H4 (cell line): ENCODE measurements at regions not wholly inside any gene's neighbourhood (a gene's known extent, or its start where the extent isn't known, plus 50 kb on each side); places are given as distances from the start of the nearest gene placed in this dataset.
"Not testable (repeated sequence)": the region's sequence is repeated elsewhere in the genome, so short reads cannot be mapped to it uniquely, and the experiment has no call there.

Experiments
- DNase-seq: peaks from one replicate; pipeline ENCODE4 v3.0.0-alpha.2; 2015; ENCODE audit warnings: low spot score

GRCh38 chr11:103730131-103730940 lies 306.1 kb upstream of the DDI1 start:
- no peak for DNase-seq

- DNase-seq, result no peak
These were observed 304.8 kb upstream of the DDI1 start for GRCh38 chr11:103731670-103732069.

DNA sequence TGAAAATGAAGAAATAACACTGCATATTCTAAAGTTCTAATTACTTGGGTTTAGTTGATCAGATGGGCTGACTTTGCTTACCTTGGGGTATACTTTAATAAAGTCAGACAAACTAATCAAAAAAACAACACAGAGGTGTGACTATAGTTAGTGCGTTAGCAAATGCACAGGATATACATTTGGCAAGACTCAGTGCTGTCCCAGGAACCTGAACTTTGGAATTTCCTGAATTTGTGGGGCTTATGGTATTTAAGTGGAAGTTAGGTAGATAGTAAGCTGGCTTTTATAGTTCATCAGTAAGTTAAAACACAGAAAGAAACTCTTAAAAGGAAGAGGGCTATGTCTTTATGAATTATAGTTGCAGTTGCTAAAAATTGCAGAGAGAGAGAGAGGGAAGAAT lies 302.6 kb upstream of the DDI1 start:
- DNase-seq, result no peak

GRCh38 chr11:103735497-103736032 lies 300.9 kb upstream of the DDI1 start:
- no peak for DNase-seq

- DNase-seq, result no peak
These were observed 300.0 kb upstream of the DDI1 start for GRCh38 chr11:103736315-103737036.

DNA sequence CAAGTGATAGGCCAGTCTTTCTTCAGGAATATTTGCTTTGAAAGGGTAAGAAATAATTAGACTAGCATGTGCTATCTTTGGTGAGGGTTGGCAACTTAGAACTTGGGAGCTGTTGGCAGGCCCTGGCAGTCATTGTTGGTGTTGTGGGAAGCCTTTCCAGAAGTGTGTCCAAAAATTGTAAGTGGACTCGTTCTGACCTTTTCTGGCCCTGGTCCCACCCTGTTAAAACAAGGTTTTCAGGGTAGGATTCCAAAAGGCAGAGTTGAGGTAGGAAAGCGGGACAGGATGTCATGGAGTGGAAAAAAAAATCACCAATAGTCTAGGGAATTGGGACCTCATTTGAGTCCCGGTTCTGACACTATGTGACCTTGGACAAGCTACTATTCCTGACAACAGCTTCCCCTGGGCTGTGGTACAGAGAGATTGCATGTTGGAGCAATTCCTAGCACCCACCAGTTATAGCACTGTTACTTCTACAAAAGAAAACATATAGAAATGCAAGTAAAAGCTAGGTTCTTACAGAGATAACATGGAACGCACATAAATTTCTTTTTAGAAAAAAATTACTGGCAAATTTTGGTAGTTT lies 299.3 kb upstream of the DDI1 start:
- DNase-seq, result no peak

GRCh38 chr11:103737747-103738146 lies 298.7 kb upstream of the DDI1 start:
- no peak for DNase-seq

- not testable (repeated sequence) for DNase-seq
These were observed 297.2 kb upstream of the DDI1 start for GRCh38 chr11:103739074-103739796.

DNA sequence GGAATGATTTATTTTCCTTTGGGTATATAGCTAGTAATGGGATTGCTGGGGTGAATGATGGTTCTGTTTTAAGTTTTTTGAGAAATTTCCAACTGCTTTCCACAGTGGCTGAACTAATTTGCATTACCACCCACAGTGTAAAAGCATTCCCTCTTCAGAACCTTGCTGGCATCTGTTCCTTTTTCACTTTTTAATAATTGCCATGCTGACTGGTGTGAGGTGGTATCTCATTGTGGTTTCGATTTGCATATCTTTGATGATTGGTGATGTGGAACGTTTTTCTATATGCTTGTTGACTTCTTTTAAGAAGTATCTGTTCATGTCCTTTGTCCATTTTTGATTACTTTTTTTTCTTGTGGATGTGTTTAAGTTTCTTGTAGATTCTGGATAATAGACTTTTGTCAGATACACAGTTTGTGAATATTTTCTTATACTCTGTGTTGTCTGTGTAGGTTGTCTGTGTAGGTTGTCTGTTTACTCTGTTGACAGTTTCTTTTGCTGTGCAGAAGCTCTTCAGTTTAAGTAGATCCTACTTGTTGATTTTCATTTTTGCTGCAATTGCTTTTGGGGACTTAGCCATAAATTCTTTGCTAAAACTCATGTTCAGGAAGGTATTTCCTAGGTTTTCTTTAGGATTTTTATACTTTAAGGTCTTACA lies 291.8 kb upstream of the DDI1 start:
- DNase-seq, result no peak

- no peak for DNase-seq
These were observed 287.3 kb upstream of the DDI1 start for GRCh38 chr11:103749158-103749557.

GRCh38 chr11:103768816-103769215 lies 267.6 kb upstream of the DDI1 start:
- no peak for DNase-seq

DNA sequence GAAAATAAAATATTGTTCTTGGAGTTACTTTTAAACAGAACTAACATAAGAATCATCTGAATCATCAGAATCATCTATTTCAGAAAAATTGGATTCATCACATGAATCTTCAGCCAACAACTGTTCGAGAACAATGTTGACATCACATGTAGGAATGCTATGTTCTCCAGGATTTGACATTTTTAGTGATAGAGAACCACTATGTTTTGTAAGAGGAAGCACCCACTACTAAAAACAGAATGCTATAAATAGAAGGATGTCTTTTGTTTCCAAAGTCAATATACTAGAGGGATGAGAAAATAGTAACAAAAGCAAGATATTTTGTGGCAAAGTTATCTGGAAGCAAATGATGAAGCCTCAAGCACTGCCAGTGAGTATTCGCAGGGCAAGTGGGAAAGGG lies 263.4 kb upstream of the DDI1 start:
- no peak for DNase-seq

- no peak for DNase-seq
These were observed 262.9 kb upstream of the DDI1 start for GRCh38 chr11:103773537-103773936.

- DNase-seq, result no peak
These were observed 257.4 kb upstream of the DDI1 start for GRCh38 chr11:103779054-103779453.

DNA sequence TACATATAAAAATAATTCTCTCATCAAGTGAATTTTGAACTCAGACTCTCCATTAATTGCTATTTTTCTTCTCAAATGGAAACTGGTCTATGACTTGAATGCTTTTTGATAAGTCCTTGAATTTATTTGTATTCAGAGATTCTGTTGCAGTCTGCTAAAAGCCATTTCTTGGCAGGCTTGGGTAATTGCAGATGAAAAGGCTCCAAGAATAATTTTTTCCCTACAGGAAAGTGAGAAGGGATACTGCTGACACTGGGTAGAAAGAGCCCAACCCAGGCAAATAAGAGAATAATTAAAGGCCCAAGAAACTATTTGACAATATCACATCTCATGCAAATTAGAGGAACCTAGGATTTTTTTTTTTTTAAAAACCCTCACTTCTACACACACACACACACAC lies 246.5 kb upstream of the DDI1 start:
- DNase-seq, result no peak

GRCh38 chr11:103792981-103793468 lies 243.4 kb upstream of the DDI1 start:
- no peak for DNase-seq

DNA sequence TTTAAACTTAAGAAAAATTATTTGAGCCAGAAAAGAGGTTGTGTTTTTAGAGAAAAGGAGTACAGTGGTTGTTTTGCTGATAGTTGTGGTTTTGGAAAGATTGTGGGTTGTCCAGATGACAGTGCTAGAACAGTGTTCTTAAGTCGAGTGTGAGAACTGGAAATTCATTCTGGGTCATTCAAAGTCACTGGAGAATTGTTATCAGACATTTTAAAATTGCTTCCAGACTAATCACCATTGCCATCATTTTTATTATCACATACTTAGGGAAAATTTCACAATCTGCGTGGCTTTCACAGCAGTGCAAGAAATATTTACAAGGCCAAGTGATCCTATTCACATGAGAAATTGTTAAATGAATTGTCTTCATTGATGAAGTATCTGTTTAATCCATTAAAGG lies 242.2 kb upstream of the DDI1 start:
- DNase-seq, result no peak

- no peak for DNase-seq
These were observed 238.4 kb upstream of the DDI1 start for GRCh38 chr11:103798026-103798425.

DNA sequence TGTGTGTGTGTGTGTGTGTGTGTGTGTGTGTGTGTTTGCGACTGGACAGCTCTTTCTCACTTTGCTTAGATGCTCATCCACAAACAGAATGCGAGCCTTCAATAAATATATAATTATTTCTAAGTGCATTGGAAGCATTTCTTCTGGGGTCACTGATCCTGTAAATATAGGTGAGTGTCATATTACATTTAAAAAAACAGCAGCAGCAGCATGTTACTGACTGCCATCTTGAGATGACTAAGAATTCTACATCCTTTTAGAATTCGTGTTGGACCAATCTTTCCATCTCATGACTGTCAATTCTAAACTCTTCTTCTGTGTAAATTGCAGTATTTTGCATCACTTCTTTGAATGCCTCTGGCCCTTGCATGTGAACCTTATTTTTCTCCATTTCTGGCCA lies 238.0 kb upstream of the DDI1 start:
- peak; percentile 21 for DNase-seq

DNA sequence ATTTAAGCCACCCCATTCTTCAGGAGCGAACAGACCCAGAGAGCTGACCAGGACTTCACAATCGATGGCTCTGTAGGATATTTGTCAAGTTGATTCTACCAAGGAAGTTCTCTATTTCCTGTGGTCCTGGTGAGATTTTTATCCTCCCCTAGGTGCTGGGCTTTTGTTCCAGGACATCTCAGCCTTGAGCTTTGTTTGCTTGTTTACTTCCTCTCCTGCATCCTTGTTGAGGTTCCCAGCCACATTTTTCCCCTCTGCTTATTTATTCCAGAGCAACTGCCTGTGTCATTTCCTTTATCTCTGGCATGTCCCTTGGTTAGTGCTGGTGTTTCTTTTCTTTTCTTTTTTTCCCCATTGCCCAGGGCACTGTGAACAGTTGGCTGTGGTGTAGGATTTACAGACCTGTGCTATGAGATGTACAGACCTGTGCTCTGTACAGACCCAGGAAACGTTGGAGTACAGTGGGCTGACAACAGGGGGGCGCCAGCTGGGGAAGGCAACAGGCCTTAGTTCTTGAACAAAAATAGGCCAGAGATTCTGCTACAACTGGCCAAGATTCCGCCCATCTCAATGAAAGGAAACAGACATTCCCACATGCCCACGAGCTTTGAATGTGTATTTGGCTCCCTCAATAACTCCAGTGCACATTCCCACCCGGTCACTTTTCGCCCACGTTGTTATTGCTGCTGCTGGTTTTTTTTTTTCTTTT lies 235.9 kb upstream of the DDI1 start:
- DNase-seq, result no peak

GRCh38 chr11:103803062-103803461 lies 233.4 kb upstream of the DDI1 start:
- no peak for DNase-seq
